ENCODE measurements at regions not wholly inside any gene's neighbourhood (a gene's known extent, or its start where the extent isn't known, plus 50 kb on each side); places are given as distances from the start of the nearest gene placed in this dataset.

DNA sequence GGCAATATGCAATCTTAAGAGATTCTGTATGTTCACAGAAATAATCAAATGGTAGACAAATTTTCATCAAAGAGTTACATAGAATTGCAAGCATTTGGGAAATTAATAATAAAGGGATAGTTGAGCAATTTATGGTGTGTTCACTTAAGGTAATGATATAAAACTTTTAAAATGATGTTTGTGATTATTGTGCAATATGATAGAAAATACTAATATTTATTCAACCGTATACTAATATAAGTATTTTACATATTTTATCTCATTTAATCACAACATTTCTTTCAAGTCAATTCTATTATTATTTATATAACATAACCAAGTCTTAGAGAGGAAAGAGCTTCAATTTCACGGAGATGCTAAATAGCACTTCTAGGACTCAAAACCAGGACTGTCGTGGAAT is 716.8 kb upstream of the MIR17HG start:
- Mint-ChIP-seq H3K4me3 (no peak overlapping the region), H3K4me1 (ENCODE audit: unreplicated experiment) (no peaks in the 10 kb centered on the region), H3K27me3 (no peaks in the 10 kb centered on the region), H3K36me3 (no peaks in the 10 kb centered on the region), H3K27ac (no peak overlapping the region), H3K9me3 (no peaks in the 10 kb centered on the region)
- TF ChIP-seq, protein P1, sequence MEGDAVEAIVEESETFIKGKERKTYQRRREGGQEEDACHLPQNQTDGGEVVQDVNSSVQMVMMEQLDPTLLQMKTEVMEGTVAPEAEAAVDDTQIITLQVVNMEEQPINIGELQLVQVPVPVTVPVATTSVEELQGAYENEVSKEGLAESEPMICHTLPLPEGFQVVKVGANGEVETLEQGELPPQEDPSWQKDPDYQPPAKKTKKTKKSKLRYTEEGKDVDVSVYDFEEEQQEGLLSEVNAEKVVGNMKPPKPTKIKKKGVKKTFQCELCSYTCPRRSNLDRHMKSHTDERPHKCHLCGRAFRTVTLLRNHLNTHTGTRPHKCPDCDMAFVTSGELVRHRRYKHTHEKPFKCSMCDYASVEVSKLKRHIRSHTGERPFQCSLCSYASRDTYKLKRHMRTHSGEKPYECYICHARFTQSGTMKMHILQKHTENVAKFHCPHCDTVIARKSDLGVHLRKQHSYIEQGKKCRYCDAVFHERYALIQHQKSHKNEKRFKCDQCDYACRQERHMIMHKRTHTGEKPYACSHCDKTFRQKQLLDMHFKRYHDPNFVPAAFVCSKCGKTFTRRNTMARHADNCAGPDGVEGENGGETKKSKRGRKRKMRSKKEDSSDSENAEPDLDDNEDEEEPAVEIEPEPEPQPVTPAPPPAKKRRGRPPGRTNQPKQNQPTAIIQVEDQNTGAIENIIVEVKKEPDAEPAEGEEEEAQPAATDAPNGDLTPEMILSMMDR (conservative IDR thresholded peaks at IDR 0.05): no peak
- no peak for DNase-seq (ENCODE audit: extremely low spot score, unreplicated experiment)

DNA sequence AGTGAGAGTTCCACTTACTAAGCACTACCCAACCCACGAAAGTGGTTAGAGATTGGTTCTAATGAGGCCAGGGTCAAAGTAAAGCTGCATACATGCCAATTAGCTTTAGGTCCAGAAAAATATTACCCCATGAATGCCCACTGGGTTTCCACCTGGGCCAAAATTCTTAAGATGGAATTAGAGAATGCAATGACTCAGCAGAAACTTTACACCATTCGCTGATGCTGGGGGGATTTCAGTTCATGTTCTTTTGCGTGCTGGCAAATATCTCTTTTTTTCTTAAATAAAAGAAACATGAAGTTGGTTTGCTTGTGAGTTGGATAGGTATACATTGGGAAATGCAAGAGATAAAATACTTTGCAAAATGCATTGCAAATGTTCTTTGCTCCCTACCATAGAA is 715.3 kb upstream of the MIR17HG start:
- Mint-ChIP-seq H3K27me3 (no peaks in the 10 kb centered on the region), H3K9me3 (no peaks in the 10 kb centered on the region), H3K4me1 (ENCODE audit: unreplicated experiment) (no peaks in the 10 kb centered on the region), H3K36me3 (no peaks in the 10 kb centered on the region), H3K27ac (no peak overlapping the region), H3K4me3 (no peak overlapping the region)
- TF ChIP-seq, protein P1 (conservative IDR thresholded peaks at IDR 0.05): no peak
- no peak for DNase-seq (ENCODE audit: extremely low spot score, unreplicated experiment)

DNA sequence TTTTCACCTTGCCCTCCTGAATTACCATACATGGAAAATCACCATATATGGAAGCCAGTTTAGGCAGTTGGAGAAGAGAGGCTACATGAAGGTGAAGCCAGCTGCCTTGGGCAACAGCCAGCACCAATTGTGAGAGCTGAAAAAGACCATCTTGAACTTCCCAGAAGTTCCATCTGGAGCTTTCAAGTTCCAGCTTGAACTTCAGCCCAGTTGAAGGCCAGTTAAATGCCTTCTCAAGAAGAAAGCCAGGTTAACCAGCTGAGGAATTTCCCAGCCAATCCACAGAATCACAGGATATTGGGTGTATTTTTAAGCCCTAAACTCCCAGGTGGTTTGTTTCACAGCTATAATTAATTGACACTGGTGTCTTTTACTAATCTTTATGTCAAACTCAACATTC is 713.6 kb upstream of the MIR17HG start:
- Mint-ChIP-seq H3K27me3 (no peaks in the 10 kb centered on the region), H3K36me3 (no peaks in the 10 kb centered on the region), H3K27ac (no peak overlapping the region), H3K4me1 (ENCODE audit: unreplicated experiment) (no peaks in the 10 kb centered on the region), H3K9me3 (no peaks in the 10 kb centered on the region), H3K4me3 (no peak overlapping the region)
- no peak for DNase-seq (ENCODE audit: extremely low spot score, unreplicated experiment)
- TF ChIP-seq, protein P1 (conservative IDR thresholded peaks at IDR 0.05): no peak

DNA sequence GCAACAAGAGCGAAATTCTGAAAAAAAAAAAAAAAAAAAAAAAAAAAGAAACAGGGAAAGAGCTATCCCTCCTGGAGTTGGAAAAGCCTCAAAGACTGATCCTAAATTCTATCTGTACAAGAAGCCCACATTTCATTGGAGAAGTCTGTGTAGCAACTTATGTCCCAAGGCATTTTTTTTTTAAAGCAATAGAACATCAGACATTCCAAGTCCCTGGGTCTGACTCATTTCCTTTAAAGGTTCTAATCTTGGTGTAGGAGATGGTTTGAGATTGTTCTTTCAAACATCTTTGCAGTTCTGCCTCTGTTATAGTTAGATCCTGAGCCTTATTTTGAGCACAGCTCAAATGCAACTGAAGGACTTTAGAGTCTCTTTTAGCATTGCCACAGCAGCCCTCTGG is 706.5 kb upstream of the MIR17HG start:
- Mint-ChIP-seq H3K27me3 (no peaks in the 10 kb centered on the region), H3K4me3 (no peak overlapping the region), H3K4me1 (ENCODE audit: unreplicated experiment) (no peaks in the 10 kb centered on the region), H3K9me3 (no peaks in the 10 kb centered on the region), H3K27ac (no peak overlapping the region), H3K36me3 (no peaks in the 10 kb centered on the region)
- DNase-seq (ENCODE audit: extremely low spot score, unreplicated experiment): no peak
- TF ChIP-seq, protein P1 (conservative IDR thresholded peaks at IDR 0.05): no peak

DNA sequence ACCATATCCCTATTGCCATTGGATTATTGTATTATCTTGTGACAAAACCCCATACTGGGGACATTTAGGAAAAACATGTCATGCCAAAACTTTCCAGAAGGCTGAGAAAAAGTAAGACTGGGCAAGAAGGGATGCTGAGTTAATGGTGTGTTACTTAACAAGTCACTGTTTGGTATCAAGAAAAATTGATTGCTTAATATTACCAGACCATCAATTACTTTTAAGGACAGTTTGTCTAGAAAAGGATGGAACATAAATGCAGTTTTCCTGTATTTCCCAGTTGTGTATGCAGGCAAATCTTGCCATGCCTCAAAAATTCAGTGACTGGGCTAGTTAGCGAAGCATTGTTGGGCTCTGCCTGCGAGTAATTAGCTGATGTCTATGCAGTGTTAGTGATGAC is 705.6 kb upstream of the MIR17HG start:
- peaks cover 4% of the 10 kb centered on the region for H3K9me3 Mint-ChIP-seq
- H3K27me3 Mint-ChIP-seq: no peaks in the 10 kb centered on the region
- no peaks in the 10 kb centered on the region for H3K36me3 Mint-ChIP-seq
- no peak overlapping the region for H3K27ac Mint-ChIP-seq
- no peaks in the 10 kb centered on the region for H3K4me1 Mint-ChIP-seq (ENCODE audit: unreplicated experiment)
- no peak overlapping the region for H3K4me3 Mint-ChIP-seq
- no peak for DNase-seq (ENCODE audit: extremely low spot score, unreplicated experiment)
- TF ChIP-seq, protein P1 (conservative IDR thresholded peaks at IDR 0.05): no peak

DNA sequence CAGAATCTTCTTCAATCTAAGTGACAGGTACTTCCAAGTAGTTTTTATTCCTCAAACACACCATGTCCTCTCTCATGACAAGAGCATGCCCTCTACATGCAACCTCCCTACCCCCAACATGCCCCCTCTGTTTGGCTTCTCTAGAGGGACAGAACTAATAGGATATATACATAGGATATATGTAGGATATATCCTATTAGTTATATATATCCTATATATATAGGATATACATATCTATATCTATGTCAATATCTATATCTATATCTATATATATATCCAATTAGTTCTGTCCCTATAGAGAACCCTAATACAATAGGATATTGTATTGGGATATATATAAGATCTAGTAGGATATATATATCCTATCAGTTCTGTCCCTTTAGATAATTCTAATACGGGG is 701.9 kb upstream of the MIR17HG start:
- H3K4me1 Mint-ChIP-seq (ENCODE audit: unreplicated experiment): no peaks in the 10 kb centered on the region
- H3K36me3 Mint-ChIP-seq: no peaks in the 10 kb centered on the region
- TF ChIP-seq, protein P1 (conservative IDR thresholded peaks at IDR 0.05): no peak
- H3K4me3 Mint-ChIP-seq: no peak overlapping the region
- H3K27ac Mint-ChIP-seq: no peak overlapping the region
- peaks cover 5% of the 10 kb centered on the region for H3K9me3 Mint-ChIP-seq
- H3K27me3 Mint-ChIP-seq: no peaks in the 10 kb centered on the region
- no peak for DNase-seq (ENCODE audit: extremely low spot score, unreplicated experiment)

Measured in type B pancreatic cell (in vitro differentiated cells).